CD14-positive monocyte (primary cell): ENCODE measurements at regions not wholly inside any gene's neighbourhood (a gene's known extent, or its start where the extent isn't known, plus 50 kb on each side); places are given as distances from the start of the nearest gene placed in this dataset.

Experiments
- DNase-seq, 3 donors: peaks; one replicate each; pipeline ENCODE4 v3.0.0-alpha.2; 2011 to 2022
- H2AFZ ChIP-seq: 2 replicates; pipeline ENCODE4 v1.6.0; 2012; ENCODE audit warnings: mild to moderate bottlenecking, low read depth, low read length, inconsistent platforms; ENCODE audit not compliant: insufficient read depth, poor library complexity, severe bottlenecking
- H3K27ac ChIP-seq, 2 donors: 1 replicate in 1 of 2; 2 replicates in 1 of 2; pipeline ENCODE4 v1.5.1; 2012 to 2013; ENCODE audit warnings: low read length in 2 of 2, control low read depth in 1 of 2, inconsistent platforms in 1 of 2, low read depth in 1 of 2, mild to moderate bottlenecking in 1 of 2
- H3K27me3 ChIP-seq, 2 donors: one replicate each; pipeline versions ENCODE4 v1.6.0 to v1.6.1; 2011 to 2013; ENCODE audit warnings: low read length in 2 of 2; ENCODE audit not compliant: control insufficient read depth in 2 of 2, insufficient read depth in 2 of 2
- H3K36me3 ChIP-seq, 2 donors: replicated peaks in 1 of 2; 1 replicate in 1 of 2; 2 replicates in 1 of 2; pipeline versions ENCODE4 v1.5.1 to v1.6.1; 2012 to 2013; ENCODE audit warnings: low read length in 2 of 2, control low read depth in 1 of 2, inconsistent platforms in 1 of 2, mild to moderate bottlenecking in 1 of 2; ENCODE audit not compliant: insufficient read depth in 2 of 2, control insufficient read depth in 1 of 2
- H3K4me1 ChIP-seq, 2 donors: 1 replicate in 1 of 2; 2 replicates in 1 of 2; pipeline versions ENCODE4 v1.5.1 to v1.6.1; 2012 to 2013; ENCODE audit warnings: low read length in 2 of 2, control low read depth in 1 of 2, inconsistent platforms in 1 of 2, mild to moderate bottlenecking in 1 of 2, moderate library complexity in 1 of 2; ENCODE audit not compliant: insufficient read depth in 2 of 2, control insufficient read depth in 1 of 2
- H3K4me2 ChIP-seq: replicated peaks from 2 replicates; pipeline ENCODE3; 2012; ENCODE audit warnings: low read length, moderate library complexity, mild to moderate bottlenecking; ENCODE audit not compliant: poor library complexity, severe bottlenecking; ENCODE audit errors: extremely low read depth
- H3K4me3 ChIP-seq, 3 experiments: fragments of 200-600 bp in 1 of 3; sonication (generic) in 1 of 3; replicated peaks in 1 of 3; 1 replicate in 2 of 3; 2 replicates in 1 of 3; pipeline ENCODE4 v1.5.1; 2011 to 2013; ENCODE audit warnings: low read length in 3 of 3, mild to moderate bottlenecking in 3 of 3, control low read depth in 2 of 3, low read depth in 2 of 3, inconsistent platforms in 1 of 3, moderate library complexity in 1 of 3
- H3K79me2 ChIP-seq: 2 replicates; pipeline ENCODE4 v1.6.0; 2012; ENCODE audit warnings: mild to moderate bottlenecking, control low read depth, inconsistent platforms, low read length, moderate library complexity; ENCODE audit not compliant: insufficient read depth
- H3K9ac ChIP-seq: 2 replicates; pipeline ENCODE4 v1.6.0; 2017; ENCODE audit warnings: low read length, mild to moderate bottlenecking; ENCODE audit not compliant: insufficient read depth, poor library complexity, severe bottlenecking
- H3K9me3 ChIP-seq, 2 donors: replicated peaks in 1 of 2; 1 replicate in 1 of 2; 2 replicates in 1 of 2; pipeline versions ENCODE4 v1.5.1 to v1.6.1; 2012 to 2013; ENCODE audit warnings: low read length in 2 of 2, control low read depth in 1 of 2; ENCODE audit not compliant: control insufficient read depth in 1 of 2, insufficient read depth in 1 of 2
- H4K20me1 ChIP-seq: 2 replicates; pipeline ENCODE4 v1.6.0; 2012; ENCODE audit warnings: mild to moderate bottlenecking, low read length, control low read depth, moderate library complexity; ENCODE audit not compliant: insufficient read depth
- H3K27ac Mint-ChIP-seq, 7 donors: one replicate each; pipeline ENCODE4 v1.8.0; 2020; ENCODE audit warnings: mild to moderate bottlenecking in 7 of 7, mixed read lengths in 7 of 7, moderate library complexity in 6 of 7, inconsistent platforms in 2 of 7
- H3K27me3 Mint-ChIP-seq, 3 donors: one replicate each; pipeline ENCODE4 v1.8.0; 2021 to 2022; ENCODE audit warnings: low read depth in 3 of 3, mild to moderate bottlenecking in 3 of 3, mixed read lengths in 3 of 3, moderate library complexity in 3 of 3, inconsistent platforms in 1 of 3
- H3K36me3 Mint-ChIP-seq, 2 donors: one replicate each; pipeline ENCODE4 v1.8.0; 2020; ENCODE audit warnings: mixed read lengths in 2 of 2, inconsistent platforms in 1 of 2, mild to moderate bottlenecking in 1 of 2
- H3K4me1 Mint-ChIP-seq: one replicate; pipeline ENCODE4 v1.8.0; 2020; ENCODE audit warnings: mild to moderate bottlenecking, mixed read lengths
- H3K4me3 Mint-ChIP-seq, 2 donors: one replicate each; pipeline ENCODE4 v1.8.0; 2020; ENCODE audit warnings: mild to moderate bottlenecking in 2 of 2, mixed read lengths in 2 of 2, moderate library complexity in 1 of 2
- H3K9me3 Mint-ChIP-seq, 7 donors: one replicate each; pipeline ENCODE4 v1.8.0; 2020 to 2022; ENCODE audit warnings: mixed read lengths in 7 of 7, mild to moderate bottlenecking in 6 of 7, moderate library complexity in 6 of 7, inconsistent platforms in 2 of 7
- CTCF ChIP-seq: fragments of 200-600 bp; IDR thresholded peaks from one replicate; pipeline ENCODE4 v1.8.0; 2022; ENCODE audit warnings: antibody characterized with exemption, mild to moderate bottlenecking
- WGBS: methylation state at CpG from one replicate; pipeline ENCODE4 v1.1.5; 2013; ENCODE audit warnings: missing lambda C conversion rate; ENCODE audit not compliant: insufficient coverage; 5-methylcytosine and 5-hydroxymethylcytosine counted together
- intact Hi-C, 2 donors: fragments of 100-400 bp; cut with micrococcal nuclease; formaldehyde crosslinking; loops; one replicate each; pipeline versions ENCODE4 v1.15.0 to v1.15.1; 2023

- WGBS, result no CpG with 5 or more reads among the region's 1 CpG
- Histone ChIP-seq H2AFZ (no peak overlapping the region), H3K36me3 (no peaks in the 10 kb centered on the region), H3K9ac (no peak overlapping the region), H3K27me3 (no peaks in the 10 kb centered on the region), H4K20me1 (no peaks in the 10 kb centered on the region), H3K9me3 (peaks cover 0 to 6% of the 10 kb centered on the region in 2 donors), H3K4me3 (no peak overlapping the region), H3K27ac (no peak overlapping the region), H3K4me1 (no peaks in the 10 kb centered on the region), H3K4me2 (no peak overlapping the region), H3K79me2 (no peaks in the 10 kb centered on the region)
- Mint-ChIP-seq H3K27me3 (peaks cover 0 to 2% (median 0%) of the 10 kb centered on the region in 3 donors), H3K9me3 (peaks cover 0 to 10% (median 4%) of the 10 kb centered on the region in 7 donors), H3K4me3 (no peak overlapping the region), H3K27ac (no peak overlapping the region), H3K36me3 (no peaks in the 10 kb centered on the region), H3K4me1 (no peaks in the 10 kb centered on the region)
- no peak for DNase-seq
- intact Hi-C loops, result no loop called here
- no peak for TF ChIP-seq CTCF
Observed at GRCh38 chr4:155571184-155571944, 95.3 kb upstream of the GUCY1A1 start.

- H3K36me3 ChIP-seq, result no peaks in the 10 kb centered on the region
Observed at GRCh38 chr4:155570661-155571060, 96.0 kb upstream of the GUCY1A1 start.

More at GRCh38 chr4:155570661-155571060, 96.0 kb upstream of the GUCY1A1 start:
- Histone ChIP-seq H3K27ac (no peak overlapping the region), H3K79me2 (no peaks in the 10 kb centered on the region), H2AFZ (no peak overlapping the region), H3K4me1 (no peaks in the 10 kb centered on the region), H4K20me1 (no peaks in the 10 kb centered on the region), H3K27me3 (no peaks in the 10 kb centered on the region), H3K9me3 (peaks cover 0 to 6% of the 10 kb centered on the region in 2 donors), H3K4me3 (no peak overlapping the region), H3K9ac (no peak overlapping the region), H3K4me2 (no peak overlapping the region)
- Mint-ChIP-seq H3K9me3 (peaks cover 0 to 10% (median 4%) of the 10 kb centered on the region in 7 donors), H3K4me3 (no peak overlapping the region), H3K27ac (no peak overlapping the region), H3K27me3 (peaks cover 0 to 2% (median 0%) of the 10 kb centered on the region in 3 donors), H3K4me1 (no peaks in the 10 kb centered on the region), H3K36me3 (no peaks in the 10 kb centered on the region)
- TF ChIP-seq CTCF, result no peak
- no peak for DNase-seq
- intact Hi-C loops, result no loop called here
- no CpG with 5 or more reads among the region's 2 CpGs for WGBS
